NT2/D1 (cell line): ENCODE measurements at regions not wholly inside any gene's neighbourhood (a gene's known extent, or its start where the extent isn't known, plus 50 kb on each side); places are given as distances from the start of the nearest gene placed in this dataset.
"Not testable (repeated sequence)": the region's sequence is repeated elsewhere in the genome, so short reads cannot be mapped to it uniquely, and the experiment has no call there.

Source experiments
- DNase-seq: peaks from one replicate; pipeline ENCODE4 v3.0.0-alpha.2; 2011; ENCODE audit warnings: low read depth, low spot score
- H3K27me3 ChIP-seq: 2 replicates; pipeline ENCODE4 v1.6.0; 2011; ENCODE audit warnings: mild to moderate bottlenecking; ENCODE audit not compliant: insufficient read length, insufficient read depth
- H3K36me3 ChIP-seq: 2 replicates; pipeline ENCODE4 v1.6.1; 2011; ENCODE audit warnings: mild to moderate bottlenecking, low read length, mixed read lengths; ENCODE audit not compliant: insufficient read depth, insufficient read length
- H3K4me1 ChIP-seq: 2 replicates; pipeline ENCODE4 v1.5.1; 2011; ENCODE audit not compliant: insufficient read depth, insufficient read length
- H3K4me3 ChIP-seq: 2 replicates; pipeline ENCODE4 v1.5.1; 2011; ENCODE audit warnings: low read depth; ENCODE audit not compliant: insufficient read length
- H3K9ac ChIP-seq: 2 replicates; pipeline ENCODE4 v1.6.0; 2011; ENCODE audit warnings: low read depth; ENCODE audit not compliant: insufficient read length
- H3K9me3 ChIP-seq: 2 replicates; pipeline ENCODE4 v1.5.1; 2011; ENCODE audit warnings: mild to moderate bottlenecking, low read length; ENCODE audit not compliant: insufficient read depth
- SUZ12 ChIP-seq: IDR thresholded peaks from 2 replicates; pipeline ENCODE4 v1.6.1; 2011; ENCODE audit not compliant: insufficient read length, insufficient read depth; ENCODE audit errors: extremely low read depth
- YY1 ChIP-seq: IDR thresholded peaks from 2 replicates; pipeline ENCODE4 v1.6.1; 2011; ENCODE audit not compliant: insufficient read length, insufficient read depth
- ZNF274 ChIP-seq: IDR thresholded peaks from 2 replicates; pipeline ENCODE4 v1.6.1; 2011; ENCODE audit warnings: mild to moderate bottlenecking, low read depth, low read length

DNA sequence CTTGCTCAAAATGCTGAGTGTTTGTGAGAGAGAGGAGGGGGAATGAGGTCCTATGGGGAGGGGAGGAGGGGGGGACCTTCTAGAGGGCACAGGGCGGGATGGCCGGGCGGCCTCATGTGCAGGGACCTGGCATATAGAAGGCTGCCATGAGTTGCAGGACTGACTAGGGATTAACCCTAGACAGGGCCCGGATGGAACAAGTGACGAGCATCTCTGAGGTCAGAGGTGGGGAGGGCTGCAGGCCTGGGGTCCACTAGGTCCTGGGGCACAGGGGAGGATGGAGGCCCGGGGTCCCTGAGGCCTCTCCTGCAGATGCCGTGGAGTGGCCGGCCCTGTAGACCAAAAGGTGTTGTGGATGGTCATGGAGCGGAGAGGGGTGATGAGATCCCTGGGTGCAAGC, 104.0 kb upstream of the EIF5 start:
- Histone ChIP-seq H3K9me3 (no peaks in the 10 kb centered on the region), H3K9ac (no peak overlapping the region), H3K4me3 (no peak overlapping the region), H3K27me3 (no peaks in the 10 kb centered on the region), H3K36me3 (no peaks in the 10 kb centered on the region), H3K4me1 (peaks cover 2% of the 10 kb centered on the region)
- TF ChIP-seq YY1 (no peak), ZNF274 (no peak), SUZ12 (no peak)
- no peak for DNase-seq

DNA sequence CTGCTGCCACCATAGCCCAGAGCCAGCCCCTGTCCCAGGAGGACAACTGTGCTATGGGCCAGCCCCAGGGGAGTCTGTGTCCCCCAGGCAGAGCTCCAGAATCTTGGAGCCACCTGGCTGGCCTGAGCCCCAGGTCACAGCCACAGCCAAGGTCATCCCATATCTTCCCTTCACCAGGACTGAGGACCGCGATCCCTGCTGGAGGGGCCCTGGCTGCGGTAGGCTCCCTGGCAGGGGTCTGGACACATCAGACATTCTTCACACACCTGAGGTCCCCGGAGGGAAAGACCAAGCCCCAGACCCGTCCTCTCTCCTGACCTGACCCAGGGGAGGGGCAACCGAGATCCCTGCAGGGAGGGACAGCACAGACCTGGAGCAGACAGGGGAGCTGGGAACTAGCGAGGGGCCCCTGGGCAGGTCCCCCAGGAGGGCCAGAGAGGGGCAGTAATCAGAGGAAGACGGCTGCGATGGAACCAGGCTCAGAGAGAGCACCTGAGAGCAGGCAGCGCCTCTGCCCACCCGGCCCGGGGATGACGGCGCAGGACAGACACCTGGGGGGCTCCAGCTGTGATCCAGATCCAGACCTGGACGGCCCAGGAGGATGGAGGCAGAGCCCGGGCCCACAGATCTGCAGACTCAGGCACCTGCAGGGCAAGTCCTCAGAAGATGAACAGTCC, 103.2 kb upstream of the EIF5 start:
- Histone ChIP-seq H3K9me3 (no peaks in the 10 kb centered on the region), H3K4me1 (no peaks in the 10 kb centered on the region), H3K36me3 (no peaks in the 10 kb centered on the region), H3K27me3 (no peaks in the 10 kb centered on the region), H3K9ac (no peak overlapping the region), H3K4me3 (no peak overlapping the region)
- no peak for TF ChIP-seq ZNF274
- TF ChIP-seq YY1 = no peak
- no peak for DNase-seq

DNA sequence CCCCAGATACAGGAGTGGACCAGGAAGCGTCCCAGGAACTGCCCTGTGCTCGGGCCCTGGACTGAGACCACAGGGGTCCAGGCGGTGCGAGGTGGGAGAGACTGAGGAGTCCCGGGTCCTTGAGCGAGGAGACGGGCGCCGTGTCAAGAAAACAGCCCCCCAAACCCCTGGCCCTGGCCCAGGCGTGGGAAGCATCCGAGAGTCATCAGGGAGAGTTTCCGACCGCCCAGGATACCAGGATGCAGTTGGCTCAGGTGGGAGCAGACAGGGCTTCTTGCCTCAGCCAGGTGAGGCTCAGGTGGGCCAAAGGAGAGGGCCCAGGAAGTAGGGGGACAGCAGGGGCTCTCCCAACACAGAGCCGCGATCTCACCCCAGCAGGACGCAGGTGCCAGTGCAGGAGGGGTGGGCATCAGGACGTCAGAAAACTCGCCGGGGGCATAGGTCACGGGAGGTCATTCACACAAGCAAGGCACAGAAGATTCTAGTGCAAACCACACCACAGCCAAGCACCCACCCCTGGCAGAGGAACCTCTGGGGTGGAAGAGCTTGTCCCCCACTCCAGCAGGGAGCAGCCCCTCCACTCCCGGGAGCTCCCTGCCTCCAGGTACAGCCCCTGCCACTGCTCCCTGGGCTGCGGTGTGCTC, 102.5 kb upstream of the EIF5 start:
- no peaks in the 10 kb centered on the region for H3K27me3 ChIP-seq
- no peaks in the 10 kb centered on the region for H3K9me3 ChIP-seq
- no peaks in the 10 kb centered on the region for H3K36me3 ChIP-seq
- no peaks in the 10 kb centered on the region for H3K4me1 ChIP-seq
- TF ChIP-seq YY1 (no peak), ZNF274 (no peak), SUZ12 (no peak)
- peak overlapping the region; percentile 21 for H3K9ac ChIP-seq
- no peak for DNase-seq
- no peak overlapping the region for H3K4me3 ChIP-seq

DNA sequence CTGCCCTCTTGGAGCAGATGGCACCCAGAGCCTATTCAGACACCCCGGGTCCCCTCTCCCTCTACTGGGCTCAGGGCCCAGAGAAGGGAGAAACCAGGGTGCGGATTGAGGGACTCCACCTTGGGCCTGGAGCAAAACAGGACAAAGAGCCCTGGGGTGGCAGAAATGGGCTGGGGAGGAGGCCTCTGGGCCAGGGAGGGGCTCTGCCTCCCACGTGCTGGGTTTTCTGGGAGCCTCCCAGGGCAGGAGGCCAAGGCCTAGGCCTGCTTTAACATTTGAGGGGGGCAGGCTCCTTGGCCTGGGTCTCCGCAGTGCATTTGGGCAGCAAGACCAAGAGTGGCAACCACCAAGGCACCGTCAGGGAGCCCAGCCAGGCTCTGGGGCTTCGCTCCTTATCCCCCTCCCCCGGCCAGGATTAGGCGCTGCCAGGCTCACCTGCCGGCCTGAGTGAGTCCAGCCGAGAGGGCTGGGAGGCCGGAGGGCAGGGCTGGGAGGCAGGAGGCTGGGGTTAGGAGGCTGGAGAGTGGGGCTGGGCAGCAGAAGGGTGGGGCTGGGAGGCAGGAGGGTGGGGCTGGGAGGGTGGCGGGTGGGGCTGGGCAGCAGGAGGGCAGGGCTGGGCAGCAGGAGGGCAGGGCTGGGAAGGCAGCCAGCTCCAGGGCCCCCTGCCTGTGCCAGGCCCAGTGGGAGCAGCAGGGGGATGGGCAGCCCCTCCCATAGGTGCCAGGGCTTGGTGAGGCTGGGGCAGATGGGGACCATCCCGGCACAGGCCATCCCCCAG, 101.8 kb upstream of the EIF5 start:
- Histone ChIP-seq H3K4me3 (no peak overlapping the region), H3K36me3 (no peaks in the 10 kb centered on the region), H3K9me3 (no peaks in the 10 kb centered on the region), H3K4me1 (no peaks in the 10 kb centered on the region), H3K27me3 (no peaks in the 10 kb centered on the region), H3K9ac (peak overlapping the region; percentile 21)
- DNase-seq = no peak
- TF ChIP-seq ZNF274 (no peak), SUZ12 (no peak), YY1 (no peak)

DNA sequence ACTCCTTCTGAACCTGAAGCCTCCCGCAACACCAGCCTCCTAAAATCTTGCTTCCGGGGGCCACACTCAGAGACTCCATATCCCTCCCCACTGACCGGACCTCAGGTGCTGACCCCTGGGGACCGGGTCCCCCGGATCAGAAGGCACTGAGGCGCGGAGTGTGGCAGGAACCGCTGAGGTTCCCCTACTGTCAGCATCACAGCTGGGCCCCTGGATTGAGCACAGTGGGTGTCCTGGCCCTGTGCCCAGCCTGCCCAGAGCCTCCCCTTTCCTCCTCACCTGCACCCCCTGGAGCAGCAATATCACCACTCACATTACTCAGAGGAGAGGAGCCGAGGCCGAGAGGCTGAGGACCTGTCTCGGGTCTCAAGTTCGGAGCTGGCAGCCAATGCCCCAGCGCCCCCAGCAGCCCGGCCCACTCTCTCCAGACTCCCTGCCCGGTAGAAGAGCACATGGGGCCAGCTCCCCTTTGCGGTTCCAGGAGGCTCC, 101.2 kb upstream of the EIF5 start:
- Histone ChIP-seq H3K4me1 (no peaks in the 10 kb centered on the region), H3K27me3 (no peaks in the 10 kb centered on the region), H3K4me3 (no peak overlapping the region), H3K36me3 (no peaks in the 10 kb centered on the region), H3K9ac (no peak overlapping the region), H3K9me3 (no peaks in the 10 kb centered on the region)
- no peak for DNase-seq
- no peak for TF ChIP-seq ZNF274
- TF ChIP-seq YY1 = no peak
- TF ChIP-seq SUZ12 = no peak

DNA sequence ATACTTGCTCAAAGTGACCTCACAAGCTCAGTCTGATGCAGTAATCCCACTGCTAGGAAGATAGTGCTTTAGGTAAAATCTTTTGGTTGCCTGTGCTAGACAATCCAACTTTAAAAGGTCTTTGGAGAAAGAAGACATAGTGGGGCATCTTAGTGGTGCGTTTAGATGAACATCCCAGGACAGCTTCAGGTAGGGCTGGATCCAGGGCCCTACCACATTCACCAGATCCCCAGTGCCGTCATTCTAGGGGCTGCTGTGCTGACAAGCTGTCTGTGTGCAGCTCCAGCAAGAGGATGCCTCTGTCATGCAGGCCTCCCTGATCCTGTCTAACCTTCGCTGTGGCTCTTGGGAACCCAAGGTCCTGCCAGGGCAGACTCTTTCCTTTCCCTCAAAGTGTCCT, 100.7 kb upstream of the EIF5 start:
- H3K27me3 ChIP-seq = no peaks in the 10 kb centered on the region
- no peaks in the 10 kb centered on the region for H3K4me1 ChIP-seq
- H3K9me3 ChIP-seq = peaks cover 2% of the 10 kb centered on the region; the same call in 1 of the 2 replicates
- no peaks in the 10 kb centered on the region for H3K36me3 ChIP-seq
- H3K4me3 ChIP-seq = no peak overlapping the region
- DNase-seq = no peak
- H3K9ac ChIP-seq = no peak overlapping the region
- TF ChIP-seq SUZ12 (no peak), ZNF274 (no peak), YY1 (no peak)

DNA sequence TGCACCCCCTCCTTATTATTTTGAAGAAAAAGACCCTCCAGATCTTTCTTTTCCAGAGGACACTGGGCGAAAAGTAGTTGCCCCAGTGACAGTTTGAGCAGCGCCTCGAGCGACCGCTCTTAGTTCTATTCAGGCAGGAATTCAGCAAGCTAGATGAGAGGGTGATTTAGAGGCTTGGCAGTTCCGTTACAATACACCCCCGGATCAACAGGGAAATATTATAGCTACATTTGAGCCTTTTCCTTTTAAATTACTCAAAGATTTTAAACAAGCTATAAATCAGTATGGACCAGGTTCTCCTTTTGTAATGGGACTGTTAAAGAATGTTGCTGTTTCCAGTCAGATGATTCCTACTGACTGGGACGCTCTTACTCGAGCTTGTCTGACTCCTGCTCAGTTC, 99.2 kb upstream of the EIF5 start:
- H3K9ac ChIP-seq, H3K36me3 ChIP-seq, H3K27me3 ChIP-seq, H3K4me1 ChIP-seq, DNase-seq, H3K4me3 ChIP-seq: not testable (repeated sequence)
- peaks cover 17% of the 10 kb centered on the region for H3K9me3 ChIP-seq

DNA sequence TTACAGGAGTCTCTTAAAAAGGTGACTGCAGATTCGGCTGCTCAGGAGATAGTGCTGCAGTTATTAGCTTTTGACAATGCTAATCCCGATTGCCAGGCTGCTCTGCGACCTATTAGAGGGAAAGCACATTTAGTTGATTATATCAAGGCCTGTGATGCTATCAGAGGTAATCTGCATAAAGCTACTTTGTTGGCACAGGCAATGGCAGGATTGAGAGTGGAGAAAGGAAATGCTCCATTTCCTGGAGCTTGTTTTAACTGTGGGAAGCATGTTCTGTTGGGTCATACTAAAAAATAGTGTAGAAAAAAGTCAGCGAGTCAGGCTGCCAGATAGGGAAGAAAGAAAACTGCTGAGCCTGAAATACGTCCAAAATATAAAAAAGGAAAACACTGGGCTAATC, 98.5 kb upstream of the EIF5 start:
- not testable (repeated sequence) for DNase-seq, H3K4me3 ChIP-seq, H3K9ac ChIP-seq, H3K4me1 ChIP-seq, H3K36me3 ChIP-seq, H3K27me3 ChIP-seq
- peaks cover 23% of the 10 kb centered on the region for H3K9me3 ChIP-seq
